CD4-positive, alpha-beta T cell treated with Interleukin-4 for 4 hours (primary cell): ENCODE measurements at regions not wholly inside any gene's neighbourhood (a gene's known extent, or its start where the extent isn't known, plus 50 kb on each side); places are given as distances from the start of the nearest gene placed in this dataset.
"Not testable (repeated sequence)": the region's sequence is repeated elsewhere in the genome, so short reads cannot be mapped to it uniquely, and the experiment has no call there.

Experiments used
- DNase-seq: peaks from one replicate; pipeline ENCODE4 v3.0.0-alpha.2; 2020

DNA sequence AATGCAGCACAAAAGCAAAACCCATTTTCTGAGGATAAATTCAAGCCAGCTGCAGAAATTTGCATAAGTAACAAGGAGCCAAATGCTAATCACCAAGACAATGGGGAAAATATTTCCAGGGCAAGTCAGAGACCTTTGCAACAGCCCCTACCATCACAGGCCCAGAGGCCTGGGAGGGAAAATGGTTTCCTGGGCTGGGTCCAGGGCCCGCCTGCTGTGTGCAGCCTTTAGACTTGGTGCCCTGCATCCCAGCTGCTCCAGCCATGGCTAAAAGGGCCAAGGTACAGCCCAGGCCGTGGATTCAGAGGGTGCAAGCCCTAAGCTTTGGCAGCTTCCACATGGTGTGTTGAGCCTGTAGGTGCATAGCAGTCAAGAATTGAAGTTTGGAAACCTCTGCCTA, 309.5 kb upstream of the SGCG start:
- no peak for DNase-seq

- no peak for DNase-seq
These were observed 305.9 kb upstream of the SGCG start for GRCh38 chr13:22874839-22875238.

DNA sequence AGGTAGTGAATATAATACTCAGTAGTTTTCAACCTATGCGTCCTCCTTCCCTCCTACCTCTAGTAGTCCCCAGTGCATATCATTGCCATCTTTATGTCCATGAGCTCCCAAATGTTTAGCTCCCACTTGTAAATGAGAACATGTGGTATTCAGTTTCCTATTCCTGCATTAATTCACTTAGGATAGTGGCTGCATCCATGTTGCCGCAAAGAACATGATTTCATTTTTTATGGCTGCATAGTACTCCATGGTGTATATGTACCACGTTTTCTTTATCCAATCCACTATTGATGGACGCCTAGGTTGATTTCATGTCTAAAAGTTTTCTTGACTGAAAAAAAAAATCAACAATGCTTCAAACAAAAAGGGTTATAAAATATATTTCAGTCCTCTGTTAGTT, 303.4 kb upstream of the SGCG start:
- DNase-seq = no peak

DNA sequence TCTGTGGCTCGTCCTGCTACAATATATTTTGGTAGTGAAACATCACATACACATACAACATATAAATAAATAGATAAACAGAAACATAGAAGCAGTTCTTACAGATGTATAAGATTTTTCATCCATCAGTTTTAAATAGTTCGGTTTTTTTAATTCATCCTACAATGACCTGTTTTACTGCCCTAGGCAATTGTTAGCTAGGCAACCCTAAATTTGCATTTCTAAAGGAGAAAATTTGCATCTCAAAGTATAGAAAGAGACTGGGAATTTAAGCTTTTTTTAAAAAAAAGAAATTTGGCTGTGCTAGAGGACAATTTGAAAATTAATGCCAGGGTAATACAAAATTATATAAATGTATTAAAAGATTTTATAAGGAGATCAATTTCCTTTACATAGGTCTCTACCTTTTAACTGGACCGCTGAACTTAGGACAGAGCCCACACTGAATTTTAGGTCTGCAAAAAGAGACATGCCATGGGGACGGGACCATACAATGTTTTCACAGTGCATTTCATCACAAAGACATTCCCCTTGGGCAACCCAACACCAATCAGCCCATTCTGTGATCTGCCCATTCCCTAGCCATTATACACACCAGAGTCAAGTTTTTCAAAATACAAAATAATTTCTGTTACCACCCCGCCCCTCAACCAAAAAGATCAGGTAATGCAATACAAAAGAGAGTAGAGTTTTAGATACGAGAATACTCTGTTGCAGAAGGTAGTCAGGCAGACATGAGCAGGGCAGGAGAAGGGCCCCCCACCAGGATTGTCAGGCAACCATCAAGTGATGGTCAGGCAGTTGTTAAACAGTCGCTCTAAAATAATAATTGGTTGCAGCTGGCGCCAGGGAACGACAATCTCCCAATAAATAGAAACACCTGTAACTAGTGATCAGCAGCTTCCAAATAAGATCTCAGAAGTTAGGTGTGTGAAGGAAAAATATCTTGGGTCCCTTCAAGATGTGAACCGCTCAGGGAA, 299.7 kb upstream of the SGCG start:
- no peak for DNase-seq

DNA sequence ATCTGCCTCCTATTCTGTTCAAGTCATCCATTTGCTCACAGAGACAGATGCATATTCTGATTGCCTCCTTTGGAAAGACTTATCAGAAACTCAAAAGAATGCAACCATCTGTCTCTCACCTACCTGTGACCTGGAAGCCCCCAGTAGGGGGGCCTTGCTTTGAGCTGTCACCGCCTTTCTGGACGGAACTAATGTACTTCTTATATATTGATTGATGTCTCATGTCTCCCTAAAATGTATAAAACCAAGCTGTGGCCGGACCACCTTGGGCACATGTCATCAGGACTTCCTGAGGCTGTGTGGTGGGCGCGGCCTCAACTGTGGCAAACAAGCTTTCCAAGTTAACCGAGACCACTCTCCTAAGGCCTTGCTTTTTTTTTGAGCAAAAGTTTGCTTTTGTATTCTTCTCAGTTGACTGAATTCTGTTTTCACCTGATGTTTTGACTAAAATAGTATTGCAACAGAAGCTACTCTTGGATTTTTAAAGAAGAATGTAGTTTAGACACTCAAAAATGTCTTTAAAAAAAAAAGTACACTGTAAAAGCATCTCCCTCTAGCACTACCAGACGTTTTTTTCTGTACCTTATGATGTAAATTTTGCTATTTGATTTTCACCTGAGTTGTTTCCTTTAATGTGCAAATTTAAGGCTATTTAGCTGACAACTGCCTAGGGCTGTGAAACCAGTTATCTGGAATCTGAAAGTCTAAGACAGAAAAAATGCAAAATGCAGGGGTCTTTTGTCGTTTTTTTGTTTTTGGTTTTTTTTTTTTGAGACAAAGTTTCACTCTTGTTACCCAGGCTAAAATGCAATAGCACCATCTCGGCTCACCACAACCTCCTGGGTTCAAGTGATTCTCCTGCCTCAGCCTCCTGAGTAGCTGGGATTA, 298.8 kb upstream of the SGCG start:
- DNase-seq = not testable (repeated sequence)

- DNase-seq = no peak
These were observed 297.4 kb upstream of the SGCG start for GRCh38 chr13:22883262-22883840.

GRCh38 chr13:22883956-22884355, 296.8 kb upstream of the SGCG start:
- no peak for DNase-seq

DNA sequence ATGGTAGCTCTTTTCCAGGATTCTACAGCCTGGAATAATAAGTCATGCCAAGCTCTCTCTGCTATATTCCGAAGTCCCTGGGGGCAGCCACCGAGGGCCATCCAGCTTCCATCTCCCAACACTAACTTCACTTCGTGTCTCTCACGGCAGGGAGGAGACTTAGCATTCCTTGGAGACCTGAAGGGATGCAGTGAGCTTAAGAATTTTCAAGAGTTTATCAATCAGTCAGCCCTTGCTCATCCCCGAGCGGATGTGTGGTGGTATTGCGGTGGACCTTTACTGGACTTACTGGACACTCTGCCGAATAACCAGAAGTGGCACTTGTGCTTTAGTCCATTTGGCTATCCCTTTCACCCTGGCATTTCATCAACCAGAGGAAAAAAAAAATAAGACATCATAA, 294.7 kb upstream of the SGCG start:
- not testable (repeated sequence) for DNase-seq

- not testable (repeated sequence) for DNase-seq
These were observed 291.4 kb upstream of the SGCG start for GRCh38 chr13:22889376-22889775.

- DNase-seq = no peak
These were observed 287.6 kb upstream of the SGCG start for GRCh38 chr13:22893204-22893603.

DNA sequence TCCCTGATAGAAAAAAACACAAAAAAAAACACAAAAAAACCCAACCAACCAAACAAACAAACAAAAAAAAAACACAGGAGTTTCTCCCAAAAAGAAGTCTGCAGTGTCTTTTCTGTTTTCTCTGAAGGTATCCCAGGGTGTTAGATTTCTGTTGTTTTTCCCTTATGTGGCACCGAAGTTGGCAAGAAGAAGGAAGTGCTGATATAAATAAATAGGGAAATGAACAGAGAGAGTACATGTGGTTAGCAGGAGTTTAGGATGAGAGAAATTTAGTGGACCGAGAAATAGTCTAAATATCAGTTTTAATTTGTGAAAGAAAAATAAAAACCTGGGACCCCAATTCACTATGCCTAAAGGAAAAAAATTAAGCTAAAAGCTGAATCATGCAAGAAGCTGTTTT, 287.0 kb upstream of the SGCG start:
- no peak for DNase-seq

DNA sequence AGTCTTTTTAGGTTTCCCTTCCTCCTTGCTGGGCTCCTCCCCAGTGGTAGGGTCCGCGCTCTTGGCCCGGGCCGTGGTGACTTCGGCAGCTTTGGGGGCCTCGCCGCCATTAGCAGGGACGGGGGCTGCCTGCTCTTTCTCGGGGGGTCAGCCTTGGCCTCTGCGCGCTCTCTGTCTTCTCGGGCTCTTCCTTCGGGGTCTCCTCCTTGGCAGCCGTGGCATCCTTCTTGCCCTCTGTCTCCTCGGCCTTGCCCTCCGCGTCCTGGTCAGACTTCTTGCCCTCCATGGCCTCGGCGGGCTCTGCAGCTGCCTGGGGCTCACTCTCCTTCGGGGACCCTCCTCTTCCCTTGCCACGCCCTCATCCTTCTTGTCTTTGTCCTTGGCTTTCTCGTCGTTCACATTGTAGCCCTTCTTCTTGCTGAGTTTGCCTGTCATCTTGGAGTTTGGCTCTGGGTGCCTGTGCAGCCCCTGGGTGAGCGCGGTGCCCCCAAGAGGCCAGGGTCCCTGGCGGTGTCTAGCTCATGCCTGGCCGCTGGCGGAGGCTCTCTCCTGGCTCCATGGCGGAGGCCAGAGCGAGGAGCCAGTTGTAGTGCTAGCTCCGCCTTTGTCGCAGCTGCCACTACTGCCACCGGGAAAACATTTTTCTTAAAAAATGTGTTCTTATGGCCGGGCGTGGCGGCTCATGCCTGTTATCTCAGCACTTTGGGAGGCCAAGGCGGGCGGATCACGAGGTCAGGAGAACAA, 283.0 kb upstream of the SGCG start:
- no peak for DNase-seq

DNA sequence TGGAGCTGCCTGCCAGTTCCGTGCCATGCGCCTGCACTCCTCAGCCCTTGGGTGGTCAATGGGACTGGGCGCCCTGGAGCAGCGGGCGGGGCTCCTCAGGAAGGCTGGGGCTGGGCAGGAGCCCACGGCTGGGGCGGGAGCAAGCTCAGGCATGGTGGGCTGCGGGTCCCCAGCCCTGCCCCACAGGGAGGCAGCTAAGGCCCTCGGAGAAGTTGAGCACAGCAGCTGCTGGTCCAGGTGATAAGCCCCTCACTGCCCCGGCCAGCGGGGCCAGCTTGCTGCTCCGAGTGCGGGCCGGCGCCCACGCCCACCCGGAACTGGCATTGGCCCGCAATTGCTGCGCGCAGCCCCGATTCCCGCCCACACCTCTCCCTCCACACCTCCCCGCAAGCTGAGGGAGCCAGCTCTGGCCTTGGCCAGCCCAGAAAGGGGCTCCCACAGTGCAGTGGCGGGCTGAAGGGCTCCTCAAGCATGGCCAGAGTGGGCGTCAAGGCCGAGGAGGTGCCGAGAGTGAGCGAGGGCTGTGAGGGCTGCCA, 280.3 kb upstream of the SGCG start:
- not testable (repeated sequence) for DNase-seq

- no peak for DNase-seq
These were observed 277.5 kb upstream of the SGCG start for GRCh38 chr13:22903301-22903700.

DNA sequence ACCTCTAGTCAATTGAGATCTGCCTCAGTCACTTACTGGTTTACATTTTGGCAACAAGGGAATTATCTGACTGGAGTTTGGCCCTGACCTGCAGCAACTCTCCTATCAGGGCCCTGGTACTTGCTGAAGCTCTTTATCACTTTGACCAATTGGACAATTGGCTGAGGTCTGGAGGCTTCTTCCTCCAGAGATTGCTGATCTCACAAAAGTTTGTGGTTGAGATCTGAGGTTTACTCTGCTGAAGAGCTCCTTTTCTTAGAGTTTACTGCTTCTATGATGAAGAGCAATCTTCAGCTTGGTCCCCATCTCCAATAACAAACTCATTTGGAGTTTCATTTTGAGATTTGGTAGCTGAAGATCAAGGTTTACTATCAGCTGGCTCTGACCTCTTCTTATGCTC, 276.9 kb upstream of the SGCG start:
- no peak for DNase-seq

DNA sequence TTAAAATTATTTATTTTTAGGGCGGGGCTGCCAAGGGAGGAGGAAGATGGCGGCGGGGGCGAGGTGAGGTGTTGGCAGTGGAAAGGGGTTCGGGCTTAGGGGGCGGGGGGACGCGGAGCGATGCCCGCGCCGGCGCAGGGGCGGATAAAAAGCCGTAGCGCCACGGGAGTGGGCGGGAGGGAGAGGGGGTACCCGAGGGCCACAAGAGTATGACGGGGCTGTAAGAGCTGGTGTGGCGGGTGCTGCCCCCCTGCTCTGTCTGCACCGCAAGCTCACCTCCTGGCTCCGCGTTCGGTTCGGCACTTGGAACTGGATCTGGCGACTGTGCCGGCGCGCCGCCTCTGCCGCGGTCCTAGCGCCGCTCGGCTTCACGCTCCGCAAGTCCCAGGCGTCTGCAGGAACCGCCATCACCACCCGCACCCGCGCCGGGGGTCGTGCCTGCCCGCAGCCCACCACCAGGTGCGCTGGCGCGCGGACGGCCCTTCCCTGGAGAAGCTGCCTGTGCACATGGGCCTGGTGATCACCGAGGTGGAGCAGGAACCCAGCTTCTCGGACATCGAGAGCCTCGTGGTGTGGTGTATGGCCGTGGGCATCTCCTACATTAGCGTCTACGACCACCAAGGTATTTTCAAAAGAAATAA, 265.2 kb upstream of the SGCG start:
- no peak for DNase-seq

DNA sequence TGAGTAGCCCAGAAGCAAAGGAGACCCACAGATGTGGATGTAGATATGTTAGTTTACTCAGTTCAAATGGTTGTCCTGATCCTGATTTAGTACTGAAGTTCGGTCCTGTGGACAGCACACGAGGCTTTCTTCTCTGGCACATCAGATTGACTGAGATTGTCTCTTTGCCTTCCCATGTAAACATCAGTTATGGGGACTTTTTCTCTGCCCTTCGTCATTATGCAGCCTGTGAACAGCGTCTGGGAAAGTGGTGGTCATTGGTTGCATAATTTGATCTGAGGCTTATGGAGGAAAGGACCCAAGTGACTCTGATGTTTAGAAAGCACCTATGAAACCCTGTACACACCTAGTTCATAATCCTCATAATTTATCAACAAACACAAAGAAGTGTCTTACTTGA, 264.5 kb upstream of the SGCG start:
- DNase-seq = not testable (repeated sequence)

DNA sequence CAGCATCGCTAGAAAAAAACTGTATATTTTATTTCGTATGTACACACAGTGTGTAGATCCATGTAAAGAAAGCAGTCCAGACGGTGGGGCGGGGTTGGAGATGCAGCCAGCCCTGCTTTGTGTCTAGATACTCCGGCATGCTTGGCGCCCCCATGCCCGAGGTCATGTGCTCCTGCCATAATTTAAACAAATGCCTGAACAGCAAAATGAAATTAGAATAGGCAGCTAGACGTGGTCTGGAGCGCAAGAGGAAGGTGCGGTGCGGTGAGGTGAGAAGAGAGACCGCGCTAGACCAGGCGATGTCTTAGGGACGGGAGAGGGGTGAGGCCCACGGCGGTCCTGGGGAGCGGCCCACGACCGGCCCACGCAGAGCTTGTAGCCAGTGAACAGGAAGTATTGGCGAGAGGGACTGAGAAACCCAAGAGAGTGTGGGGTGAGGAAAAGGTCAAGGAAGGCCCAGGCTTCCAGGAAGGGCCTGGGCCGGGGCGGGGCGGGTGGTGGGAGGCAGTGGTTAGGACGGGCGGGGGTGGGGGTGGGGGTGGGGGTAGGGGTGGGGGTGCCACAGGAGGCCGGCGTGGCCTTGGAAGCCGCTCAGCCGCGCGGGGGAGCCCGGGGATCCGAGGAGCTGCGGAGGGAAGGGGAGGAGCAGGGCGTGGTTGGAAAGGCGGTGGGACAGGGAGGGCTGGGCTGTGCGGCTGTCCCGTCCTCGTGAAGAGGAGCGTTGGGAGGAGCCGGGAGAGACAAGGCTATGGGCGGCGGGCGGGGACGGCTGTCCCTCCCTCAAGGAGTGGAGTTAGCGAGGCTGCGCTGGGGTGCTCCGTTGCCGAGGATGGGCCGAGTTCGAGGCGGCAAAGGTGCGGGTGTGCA, 254.7 kb upstream of the SGCG start:
- no peak for DNase-seq

DNA sequence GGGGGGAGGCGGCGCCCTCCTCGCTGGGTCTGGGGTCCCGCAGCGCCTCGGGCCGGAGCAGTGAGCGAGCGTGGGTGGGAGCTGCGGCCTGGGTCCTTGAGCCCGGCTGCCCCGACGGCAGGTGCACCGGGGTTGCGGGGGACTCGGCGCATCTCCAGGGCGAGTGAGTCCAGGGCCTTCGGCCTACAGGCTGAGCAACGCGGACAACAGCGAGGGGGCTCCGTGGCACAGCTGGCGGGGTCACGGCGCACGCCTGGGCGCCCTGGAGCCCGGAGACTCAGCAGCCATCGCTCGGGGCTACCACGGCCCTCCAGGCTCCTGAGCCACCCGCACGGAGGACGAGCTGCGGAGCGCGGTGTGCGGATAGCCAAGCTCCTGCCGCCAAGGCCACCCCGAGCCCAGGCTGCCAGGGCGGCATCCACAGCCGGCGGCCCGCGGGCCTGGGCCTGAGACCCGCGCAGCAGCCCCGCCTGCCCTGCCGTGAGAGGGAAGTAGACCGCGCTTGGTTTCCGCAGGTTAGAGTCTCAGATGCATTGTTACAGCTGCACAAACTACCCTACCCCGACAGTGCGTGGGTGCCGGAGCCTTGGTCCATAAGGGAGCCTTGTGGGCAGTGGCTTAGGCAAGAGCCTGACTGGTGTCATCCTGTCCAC, 253.9 kb upstream of the SGCG start:
- no peak for DNase-seq

DNA sequence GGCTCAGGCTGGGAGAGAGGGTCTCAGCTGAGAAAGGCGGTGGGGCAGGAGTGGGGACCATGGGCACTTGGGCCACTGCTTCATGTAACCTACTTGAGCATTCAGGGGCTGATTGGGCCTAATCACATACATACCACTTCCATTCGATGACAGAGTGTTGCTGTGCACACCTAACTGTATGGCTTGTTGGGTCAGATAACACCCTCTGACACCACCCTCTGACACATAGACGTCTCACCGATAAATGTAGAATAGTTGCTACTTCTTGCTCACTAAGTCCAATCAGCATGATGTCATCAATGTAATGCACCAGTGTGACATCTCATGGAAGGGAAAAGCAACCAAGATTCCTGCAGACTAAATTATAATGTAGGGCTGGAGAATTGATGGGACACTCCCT, 252.9 kb upstream of the SGCG start:
- DNase-seq = not testable (repeated sequence)
